ENCODE measurements at regions not wholly inside any gene's neighbourhood (a gene's known extent, or its start where the extent isn't known, plus 50 kb on each side); places are given as distances from the start of the nearest gene placed in this dataset.

DNA sequence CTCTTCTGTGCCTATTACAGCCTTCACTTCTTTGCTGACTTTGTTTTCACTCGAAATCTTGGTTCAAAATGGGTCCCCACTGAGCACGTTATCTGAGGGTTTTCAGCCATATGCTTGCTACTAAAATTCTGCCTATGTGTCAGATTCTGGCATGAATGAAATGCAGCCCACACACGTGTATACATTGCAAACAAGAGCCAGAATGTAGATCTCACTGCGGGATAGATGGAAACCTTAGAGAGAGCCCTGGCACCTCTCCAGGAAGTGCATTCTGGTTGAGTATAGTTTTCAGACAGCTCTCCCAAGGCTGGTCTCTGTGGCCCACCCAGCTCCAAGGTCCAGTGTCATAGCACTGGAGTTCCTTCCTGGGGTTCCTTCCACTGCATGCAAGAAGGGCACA lies 234.7 kb upstream of the GJB5 start:
- ATAC-seq (no peak), DNase-seq (ENCODE audit: low read depth, low spot score) (no peak)
- no peak for TF ChIP-seq SIN3A (IDR thresholded peaks at IDR 0.05; ENCODE audit: borderline replicate concordance, insufficient read depth, low read depth, low read length)
- no peak for TF ChIP-seq POLR2AphosphoS5 (IDR thresholded peaks at IDR 0.05; ENCODE audit: low read depth, low read length)
- TF ChIP-seq, protein P1, sequence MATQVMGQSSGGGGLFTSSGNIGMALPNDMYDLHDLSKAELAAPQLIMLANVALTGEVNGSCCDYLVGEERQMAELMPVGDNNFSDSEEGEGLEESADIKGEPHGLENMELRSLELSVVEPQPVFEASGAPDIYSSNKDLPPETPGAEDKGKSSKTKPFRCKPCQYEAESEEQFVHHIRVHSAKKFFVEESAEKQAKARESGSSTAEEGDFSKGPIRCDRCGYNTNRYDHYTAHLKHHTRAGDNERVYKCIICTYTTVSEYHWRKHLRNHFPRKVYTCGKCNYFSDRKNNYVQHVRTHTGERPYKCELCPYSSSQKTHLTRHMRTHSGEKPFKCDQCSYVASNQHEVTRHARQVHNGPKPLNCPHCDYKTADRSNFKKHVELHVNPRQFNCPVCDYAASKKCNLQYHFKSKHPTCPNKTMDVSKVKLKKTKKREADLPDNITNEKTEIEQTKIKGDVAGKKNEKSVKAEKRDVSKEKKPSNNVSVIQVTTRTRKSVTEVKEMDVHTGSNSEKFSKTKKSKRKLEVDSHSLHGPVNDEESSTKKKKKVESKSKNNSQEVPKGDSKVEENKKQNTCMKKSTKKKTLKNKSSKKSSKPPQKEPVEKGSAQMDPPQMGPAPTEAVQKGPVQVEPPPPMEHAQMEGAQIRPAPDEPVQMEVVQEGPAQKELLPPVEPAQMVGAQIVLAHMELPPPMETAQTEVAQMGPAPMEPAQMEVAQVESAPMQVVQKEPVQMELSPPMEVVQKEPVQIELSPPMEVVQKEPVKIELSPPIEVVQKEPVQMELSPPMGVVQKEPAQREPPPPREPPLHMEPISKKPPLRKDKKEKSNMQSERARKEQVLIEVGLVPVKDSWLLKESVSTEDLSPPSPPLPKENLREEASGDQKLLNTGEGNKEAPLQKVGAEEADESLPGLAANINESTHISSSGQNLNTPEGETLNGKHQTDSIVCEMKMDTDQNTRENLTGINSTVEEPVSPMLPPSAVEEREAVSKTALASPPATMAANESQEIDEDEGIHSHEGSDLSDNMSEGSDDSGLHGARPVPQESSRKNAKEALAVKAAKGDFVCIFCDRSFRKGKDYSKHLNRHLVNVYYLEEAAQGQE (IDR thresholded peaks at IDR 0.05; ENCODE audit: insufficient read depth in 1 of 2, low read depth in 2 of 2, low read length in 1 of 2), result no peak
- TF ChIP-seq, protein P2, sequence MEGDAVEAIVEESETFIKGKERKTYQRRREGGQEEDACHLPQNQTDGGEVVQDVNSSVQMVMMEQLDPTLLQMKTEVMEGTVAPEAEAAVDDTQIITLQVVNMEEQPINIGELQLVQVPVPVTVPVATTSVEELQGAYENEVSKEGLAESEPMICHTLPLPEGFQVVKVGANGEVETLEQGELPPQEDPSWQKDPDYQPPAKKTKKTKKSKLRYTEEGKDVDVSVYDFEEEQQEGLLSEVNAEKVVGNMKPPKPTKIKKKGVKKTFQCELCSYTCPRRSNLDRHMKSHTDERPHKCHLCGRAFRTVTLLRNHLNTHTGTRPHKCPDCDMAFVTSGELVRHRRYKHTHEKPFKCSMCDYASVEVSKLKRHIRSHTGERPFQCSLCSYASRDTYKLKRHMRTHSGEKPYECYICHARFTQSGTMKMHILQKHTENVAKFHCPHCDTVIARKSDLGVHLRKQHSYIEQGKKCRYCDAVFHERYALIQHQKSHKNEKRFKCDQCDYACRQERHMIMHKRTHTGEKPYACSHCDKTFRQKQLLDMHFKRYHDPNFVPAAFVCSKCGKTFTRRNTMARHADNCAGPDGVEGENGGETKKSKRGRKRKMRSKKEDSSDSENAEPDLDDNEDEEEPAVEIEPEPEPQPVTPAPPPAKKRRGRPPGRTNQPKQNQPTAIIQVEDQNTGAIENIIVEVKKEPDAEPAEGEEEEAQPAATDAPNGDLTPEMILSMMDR (IDR thresholded peaks at IDR 0.05), result no peak
- no peak for TF ChIP-seq TCF7L2 (IDR thresholded peaks at IDR 0.05; ENCODE audit: low read depth, low read length)
- no peaks in the 10 kb centered on the region; the same call in 1 of the 2 replicates for H3K27me3 ChIP-seq (ENCODE audit: control insufficient read depth, insufficient read depth, low read length)
- H3K36me3 ChIP-seq (ENCODE audit: control insufficient read depth, insufficient read depth, low read length), result no peaks in the 10 kb centered on the region
- in situ Hi-C loops (cut with HindIII; ENCODE audit: low pct_unique_long_range_greater_than_20kb, low sequenced_read_pairs) (no loop called here), intact Hi-C loops (cut with micrococcal nuclease; ENCODE audit: unreplicated experiment) (no loop called here)
- H3K4me1 ChIP-seq (ENCODE audit: control insufficient read depth, insufficient read depth, low read length), result no peaks in the 10 kb centered on the region
- ChIA-PET POLR2A (no interaction called here), CTCF (no interaction called here)
- no peaks in the 10 kb centered on the region for H3K9me3 ChIP-seq (ENCODE audit: control insufficient read depth, insufficient read depth, low read depth, low read length)
- H3K27ac ChIP-seq (ENCODE audit: low read length), result no peak overlapping the region
- BruUV-seq (replicated peaks), result no TSS peak
- H3K4me3 ChIP-seq (ENCODE audit: low read depth in 2 of 2, low read length in 2 of 2), result no peak overlapping the region

DNA sequence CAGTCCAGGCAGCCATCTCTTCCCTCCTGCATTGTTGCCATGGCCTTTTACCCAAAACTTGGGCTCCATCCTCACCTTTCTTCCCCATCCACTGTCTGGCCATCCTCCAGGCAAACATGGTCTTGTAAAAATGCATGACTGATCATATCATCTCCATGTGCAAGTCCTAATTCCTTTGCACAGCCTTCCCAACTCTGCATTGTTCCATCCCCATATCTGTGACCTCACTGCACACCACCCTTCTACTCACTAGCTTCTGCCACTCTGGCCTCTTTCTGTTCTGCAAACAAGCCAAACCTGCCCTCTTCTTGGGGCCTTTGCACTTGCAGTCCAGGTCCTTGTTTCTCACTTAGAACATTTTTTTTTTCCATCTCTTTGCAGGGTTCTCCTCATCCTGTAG lies 230.1 kb upstream of the GJB5 start:
- CTCF ChIA-PET, result no interaction called here

More for the DNA sequence above, 230.1 kb upstream of the GJB5 start:
- Histone ChIP-seq H3K27me3 (ENCODE audit: control insufficient read depth, insufficient read depth, low read length) (no peaks in the 10 kb centered on the region; the same call in 1 of the 2 replicates), H3K36me3 (ENCODE audit: control insufficient read depth, insufficient read depth, low read length) (no peaks in the 10 kb centered on the region; the same call in 1 of the 2 replicates), H3K4me3 (ENCODE audit: low read depth in 2 of 2, low read length in 2 of 2) (no peak overlapping the region), H3K27ac (ENCODE audit: low read length) (no peak overlapping the region), H3K4me1 (ENCODE audit: control insufficient read depth, insufficient read depth, low read length) (no peaks in the 10 kb centered on the region), H3K9me3 (ENCODE audit: control insufficient read depth, insufficient read depth, low read depth, low read length) (no peaks in the 10 kb centered on the region)
- ATAC-seq (no peak), DNase-seq (ENCODE audit: low read depth, low spot score) (no peak)
- TF ChIP-seq TCF7L2 (IDR thresholded peaks at IDR 0.05; ENCODE audit: low read depth, low read length), result no peak
- TF ChIP-seq, protein P2 (IDR thresholded peaks at IDR 0.05), result no peak
- no peak for TF ChIP-seq SIN3A (IDR thresholded peaks at IDR 0.05; ENCODE audit: borderline replicate concordance, insufficient read depth, low read depth, low read length)
- TF ChIP-seq, protein P1 (IDR thresholded peaks at IDR 0.05; ENCODE audit: insufficient read depth in 1 of 2, low read depth in 2 of 2, low read length in 1 of 2), result no peak
- no peak for TF ChIP-seq POLR2AphosphoS5 (IDR thresholded peaks at IDR 0.05; ENCODE audit: low read depth, low read length)
- POLR2A ChIA-PET, result no interaction called here
- BruUV-seq (replicated peaks), result no TSS peak
- in situ Hi-C loops (cut with HindIII; ENCODE audit: low pct_unique_long_range_greater_than_20kb, low sequenced_read_pairs) (no loop called here), intact Hi-C loops (cut with micrococcal nuclease; ENCODE audit: unreplicated experiment) (no loop called here)

Measured in Panc1 (cell line).